Head of caudate nucleus (tissue), 42 donors: ENCODE measurements at regions not wholly inside any gene's neighbourhood (a gene's known extent, or its start where the extent isn't known, plus 50 kb on each side); places are given as distances from the start of the nearest gene placed in this dataset.

Experiments used
- DNase-seq, 42 donors: peaks; one replicate each; pipeline versions ENCODE4 v3.0.0 to v3.0.0-alpha.2; 2020 to 2021; ENCODE audit warnings: mixed read lengths in 7 of 42
- intact Hi-C: fragments of 100-400 bp; cut with DNase I; formaldehyde crosslinking; loops from one replicate; pipeline ENCODE4 v1.15.0; 2022

GRCh38 chrX:30957753-30958152, 68.7 kb upstream of the TAB3 start:
- no peak for DNase-seq
- intact Hi-C loops: no loop called here

GRCh38 chrX:30955687-30956086, 66.6 kb upstream of the TAB3 start:
- intact Hi-C loops: no loop called here
- no peak for DNase-seq

GRCh38 chrX:30951003-30951402, 61.9 kb upstream of the TAB3 start:
- intact Hi-C loops: no loop called here
- DNase-seq: no peak

DNA sequence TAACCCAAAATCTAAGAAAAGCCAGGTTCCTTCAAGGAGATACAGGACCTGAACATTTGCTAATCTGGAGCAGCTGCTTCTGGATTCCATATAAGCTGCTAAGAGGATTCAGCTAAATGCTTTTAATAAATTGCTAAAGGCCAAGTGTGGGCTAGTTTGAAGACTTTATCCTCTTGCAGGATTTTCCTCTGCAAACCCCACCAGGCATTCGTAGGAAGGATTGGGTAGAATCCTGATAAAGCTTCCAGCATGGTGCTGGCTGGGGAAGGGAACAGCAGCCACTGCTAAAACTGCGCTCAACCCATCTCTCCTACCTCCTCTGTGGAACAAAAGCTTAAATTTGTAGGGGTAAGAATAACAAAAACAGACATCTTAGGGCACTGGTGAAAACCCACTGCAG, 61.3 kb upstream of the TAB3 start:
- DNase-seq: no peak
- intact Hi-C loops: no loop called here

DNA sequence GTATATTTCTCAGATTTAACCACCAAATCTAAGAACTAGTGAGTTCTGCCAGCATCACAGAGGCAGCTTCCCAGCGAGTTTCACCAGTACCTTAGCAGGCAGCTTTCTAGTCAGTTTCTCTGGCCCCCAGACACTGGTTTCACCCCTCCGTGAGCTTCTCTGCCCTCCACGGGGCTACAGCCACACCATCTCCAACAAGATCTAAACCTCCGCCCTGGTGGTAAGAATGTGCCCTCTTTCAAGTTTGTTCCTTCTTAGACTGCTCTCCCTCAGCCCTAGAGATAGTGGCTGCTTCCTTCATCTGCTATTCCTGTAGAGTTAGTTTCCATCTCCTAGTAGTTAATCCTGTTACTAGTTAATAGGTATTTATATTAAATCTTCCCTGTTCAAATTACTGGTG, 60.5 kb upstream of the TAB3 start:
- intact Hi-C loops: no loop called here

GRCh38 chrX:30948626-30949025, 59.6 kb upstream of the TAB3 start:
- intact Hi-C loops: no loop called here
- DNase-seq: no peak

More for the DNA sequence above, 60.5 kb upstream of the TAB3 start:
- DNase-seq: no peak

DNA sequence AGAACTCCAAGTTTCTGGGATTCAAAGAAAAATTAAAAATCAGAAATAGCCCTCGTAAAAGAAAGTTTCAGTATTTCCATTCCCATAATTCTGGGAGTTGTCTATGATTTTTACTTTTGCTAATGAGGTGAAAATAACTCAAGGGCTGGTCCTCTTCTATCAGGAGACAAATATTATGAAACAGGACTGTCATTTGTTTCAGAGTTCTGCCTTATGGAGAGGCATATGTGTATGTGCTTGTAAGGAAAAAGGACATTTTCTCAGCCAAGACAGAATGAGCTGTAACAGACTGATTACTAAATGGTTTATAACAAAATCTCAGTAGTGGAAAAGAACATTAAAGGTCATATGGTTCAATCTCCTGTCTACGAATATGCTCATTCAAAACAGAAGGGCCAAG, 59.0 kb upstream of the TAB3 start:
- no peak for DNase-seq
- intact Hi-C loops: no loop called here

- no peak for DNase-seq
- intact Hi-C loops: no loop called here
Observed at GRCh38 chrX:30943984-30944383, 54.9 kb upstream of the TAB3 start.

- DNase-seq: no peak
Observed at GRCh38 chrX:30941898-30942297, 52.8 kb upstream of the TAB3 start.

DNA sequence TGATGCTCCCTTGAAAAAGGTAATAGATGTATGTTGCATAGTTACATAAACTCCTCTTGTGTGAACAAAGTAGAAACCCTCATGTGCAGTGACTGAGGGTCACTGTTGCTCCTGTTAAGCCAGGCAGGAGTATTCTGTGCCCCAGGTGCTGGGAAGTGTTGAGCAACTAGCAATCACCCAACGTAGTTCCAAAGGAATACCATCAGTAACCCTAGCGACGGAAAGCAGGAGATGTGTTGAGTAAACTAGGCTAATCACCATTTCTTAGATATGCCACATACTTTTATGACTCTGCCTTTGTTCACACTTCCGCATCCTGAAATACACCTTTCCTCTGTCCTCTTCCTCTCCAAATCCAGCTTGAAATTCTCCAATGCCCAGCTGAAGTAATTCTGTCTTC, 50.9 kb upstream of the TAB3 start:
- intact Hi-C loops: no loop called here
- DNase-seq: no peak

More at GRCh38 chrX:30941898-30942297, 52.8 kb upstream of the TAB3 start:
- intact Hi-C loops: no loop called here
